Fibroblast of lung (primary cell): ENCODE measurements at regions not wholly inside any gene's neighbourhood (a gene's known extent, or its start where the extent isn't known, plus 50 kb on each side); places are given as distances from the start of the nearest gene placed in this dataset.

Experiments used
- DNase-seq, 2 donors: peaks; one replicate each; pipeline versions ENCODE4 v3.0.0 to v3.0.0-alpha.2; 2010; ENCODE audit warnings: low read depth in 2 of 2
- H2AFZ ChIP-seq: 2 replicates; pipeline ENCODE4 v1.5.1; 2012; ENCODE audit warnings: low read length, control low read depth, inconsistent platforms
- H3K27ac ChIP-seq: 2 replicates; pipeline ENCODE4 v1.5.1; 2011; ENCODE audit warnings: low read length, control low read depth; ENCODE audit not compliant: insufficient read depth
- H3K27me3 ChIP-seq: 2 replicates; pipeline ENCODE4 v1.5.1; 2011; ENCODE audit warnings: mild to moderate bottlenecking, low read length; ENCODE audit not compliant: control insufficient read depth, insufficient read depth
- H3K36me3 ChIP-seq: 2 replicates; pipeline ENCODE4 v1.5.1; 2011; ENCODE audit warnings: low read length; ENCODE audit not compliant: control insufficient read depth, insufficient read depth
- H3K4me1 ChIP-seq: 2 replicates; pipeline ENCODE4 v1.5.1; 2011; ENCODE audit warnings: low read length; ENCODE audit not compliant: control insufficient read depth, insufficient read depth; ENCODE audit errors: extremely low read depth
- H3K4me2 ChIP-seq: 2 replicates; pipeline ENCODE4 v1.5.1; 2011; ENCODE audit warnings: low read length, control low read depth; ENCODE audit not compliant: insufficient read depth; ENCODE audit errors: extremely low read depth
- H3K4me3 ChIP-seq, 4 experiments: fragments of 200-600 bp in 1 of 4; sonication (generic) in 1 of 4; replicated peaks in 1 of 4; 2 replicates each; pipeline ENCODE4 v1.5.1; 2011 to 2016; ENCODE audit warnings: low read length in 4 of 4, low read depth in 3 of 4, mild to moderate bottlenecking in 3 of 4, control low read depth in 2 of 4, inconsistent platforms in 1 of 4, mixed read lengths in 1 of 4; ENCODE audit not compliant: insufficient read depth in 1 of 4; ENCODE audit errors: control extremely low read depth in 1 of 4
- H3K79me2 ChIP-seq: 2 replicates; pipeline ENCODE4 v1.5.1; 2012; ENCODE audit warnings: mild to moderate bottlenecking, low read length, inconsistent platforms; ENCODE audit not compliant: control insufficient read depth, insufficient read depth
- H3K9ac ChIP-seq: 2 replicates; pipeline ENCODE4 v1.5.1; 2011; ENCODE audit warnings: mild to moderate bottlenecking, low read length, control low read depth; ENCODE audit not compliant: insufficient read depth
- H3K9me3 ChIP-seq: 2 replicates; pipeline ENCODE4 v1.5.1; 2012; ENCODE audit warnings: low read depth, low read length; ENCODE audit not compliant: control insufficient read depth, insufficient read depth
- H4K20me1 ChIP-seq: 2 replicates; pipeline ENCODE4 v1.5.1; 2011; ENCODE audit warnings: low read length; ENCODE audit not compliant: control insufficient read depth, insufficient read depth; ENCODE audit errors: extremely low read depth
- EZH2 ChIP-seq: IDR thresholded peaks from 2 replicates; pipeline ENCODE4 v1.5.1; 2012; ENCODE audit warnings: low read length, control low read depth, mild to moderate bottlenecking; ENCODE audit errors: missing control alignments
- TF ChIP-seq, protein P1 (sequence below), 2 donors: IDR thresholded peaks in 1 of 2; conservative IDR thresholded peaks in 1 of 2; 1 replicate in 1 of 2; 2 replicates in 1 of 2; pipeline ENCODE4 v1.5.1; 2011 to 2012; ENCODE audit warnings: low read length in 2 of 2, control low read depth in 1 of 2, inconsistent platforms in 1 of 2, low read depth in 1 of 2, mild to moderate bottlenecking in 1 of 2

DNA sequence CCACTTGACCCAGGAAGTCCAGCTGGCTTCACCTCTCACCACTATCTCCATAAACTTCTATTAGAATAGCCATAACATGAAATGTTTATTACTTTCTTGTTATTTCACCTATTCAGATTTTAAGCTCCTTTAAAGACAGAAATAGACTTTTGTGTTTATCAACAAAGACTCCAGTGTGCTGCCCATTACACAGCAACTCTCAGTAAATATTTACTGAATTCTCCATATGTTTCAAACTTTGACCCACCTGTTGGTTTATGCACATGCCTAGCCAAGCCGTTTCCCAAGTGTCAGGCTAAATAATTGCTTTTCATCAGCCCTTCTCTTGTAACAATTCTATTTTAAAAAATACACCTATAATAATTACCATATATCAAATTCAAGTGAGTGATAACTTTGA lies 242.9 kb upstream of the NEIL3 start:
- no peak overlapping the region for H3K9ac ChIP-seq
- no peak for TF ChIP-seq EZH2
- TF ChIP-seq, protein P1, sequence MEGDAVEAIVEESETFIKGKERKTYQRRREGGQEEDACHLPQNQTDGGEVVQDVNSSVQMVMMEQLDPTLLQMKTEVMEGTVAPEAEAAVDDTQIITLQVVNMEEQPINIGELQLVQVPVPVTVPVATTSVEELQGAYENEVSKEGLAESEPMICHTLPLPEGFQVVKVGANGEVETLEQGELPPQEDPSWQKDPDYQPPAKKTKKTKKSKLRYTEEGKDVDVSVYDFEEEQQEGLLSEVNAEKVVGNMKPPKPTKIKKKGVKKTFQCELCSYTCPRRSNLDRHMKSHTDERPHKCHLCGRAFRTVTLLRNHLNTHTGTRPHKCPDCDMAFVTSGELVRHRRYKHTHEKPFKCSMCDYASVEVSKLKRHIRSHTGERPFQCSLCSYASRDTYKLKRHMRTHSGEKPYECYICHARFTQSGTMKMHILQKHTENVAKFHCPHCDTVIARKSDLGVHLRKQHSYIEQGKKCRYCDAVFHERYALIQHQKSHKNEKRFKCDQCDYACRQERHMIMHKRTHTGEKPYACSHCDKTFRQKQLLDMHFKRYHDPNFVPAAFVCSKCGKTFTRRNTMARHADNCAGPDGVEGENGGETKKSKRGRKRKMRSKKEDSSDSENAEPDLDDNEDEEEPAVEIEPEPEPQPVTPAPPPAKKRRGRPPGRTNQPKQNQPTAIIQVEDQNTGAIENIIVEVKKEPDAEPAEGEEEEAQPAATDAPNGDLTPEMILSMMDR (conservative IDR thresholded peaks at IDR 0.05 in 1 of 2, IDR thresholded peaks at IDR 0.05 in 1 of 2; ENCODE audit: low read depth in 1 of 2, low read length in 2 of 2) = no peak
- no peak overlapping the region for H3K4me2 ChIP-seq
- H3K4me1 ChIP-seq = no peaks in the 10 kb centered on the region
- no peak for DNase-seq
- H2AFZ ChIP-seq = no peak overlapping the region
- no peak overlapping the region for H3K27ac ChIP-seq
- H3K27me3 ChIP-seq = no peaks in the 10 kb centered on the region
- no peaks in the 10 kb centered on the region for H4K20me1 ChIP-seq
- no peaks in the 10 kb centered on the region for H3K79me2 ChIP-seq
- no peaks in the 10 kb centered on the region for H3K9me3 ChIP-seq
- no peak overlapping the region for H3K4me3 ChIP-seq
- no peaks in the 10 kb centered on the region for H3K36me3 ChIP-seq

DNA sequence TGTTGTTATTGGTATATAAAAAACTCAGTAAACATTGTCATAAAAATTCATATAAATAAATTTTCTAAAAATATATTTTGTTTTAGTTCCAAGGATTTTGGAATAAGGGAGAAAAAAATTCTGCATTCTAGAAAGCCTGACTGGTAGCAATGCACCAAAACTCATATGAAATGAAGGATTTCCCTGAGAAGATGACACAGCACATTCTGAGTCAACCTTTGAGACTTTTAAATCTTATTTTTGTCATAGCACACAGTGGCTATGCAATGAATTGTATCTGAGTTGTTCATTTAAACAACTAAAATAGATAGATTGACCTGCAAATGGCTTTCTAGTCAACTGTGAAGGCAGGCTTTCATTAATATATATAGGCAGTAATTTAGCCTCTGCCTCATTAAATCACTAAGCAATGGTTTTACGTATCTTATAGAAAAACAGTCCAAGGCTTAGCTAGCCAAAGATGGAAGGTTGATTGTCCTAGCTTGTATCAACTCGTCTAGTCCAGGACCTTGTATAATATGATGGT lies 239.1 kb upstream of the NEIL3 start:
- H3K9me3 ChIP-seq = no peaks in the 10 kb centered on the region
- H3K27ac ChIP-seq = no peak overlapping the region
- no peak for DNase-seq
- TF ChIP-seq, protein P1 (conservative IDR thresholded peaks at IDR 0.05 in 1 of 2, IDR thresholded peaks at IDR 0.05 in 1 of 2; ENCODE audit: low read depth in 1 of 2, low read length in 2 of 2) = no peak
- no peak for TF ChIP-seq EZH2
- H3K9ac ChIP-seq = no peak overlapping the region
- no peak overlapping the region for H2AFZ ChIP-seq
- no peaks in the 10 kb centered on the region for H3K79me2 ChIP-seq
- H3K27me3 ChIP-seq = no peaks in the 10 kb centered on the region
- no peaks in the 10 kb centered on the region for H3K4me1 ChIP-seq
- no peaks in the 10 kb centered on the region for H3K36me3 ChIP-seq
- no peaks in the 10 kb centered on the region for H4K20me1 ChIP-seq
- no peak overlapping the region for H3K4me3 ChIP-seq
- H3K4me2 ChIP-seq = no peak overlapping the region

DNA sequence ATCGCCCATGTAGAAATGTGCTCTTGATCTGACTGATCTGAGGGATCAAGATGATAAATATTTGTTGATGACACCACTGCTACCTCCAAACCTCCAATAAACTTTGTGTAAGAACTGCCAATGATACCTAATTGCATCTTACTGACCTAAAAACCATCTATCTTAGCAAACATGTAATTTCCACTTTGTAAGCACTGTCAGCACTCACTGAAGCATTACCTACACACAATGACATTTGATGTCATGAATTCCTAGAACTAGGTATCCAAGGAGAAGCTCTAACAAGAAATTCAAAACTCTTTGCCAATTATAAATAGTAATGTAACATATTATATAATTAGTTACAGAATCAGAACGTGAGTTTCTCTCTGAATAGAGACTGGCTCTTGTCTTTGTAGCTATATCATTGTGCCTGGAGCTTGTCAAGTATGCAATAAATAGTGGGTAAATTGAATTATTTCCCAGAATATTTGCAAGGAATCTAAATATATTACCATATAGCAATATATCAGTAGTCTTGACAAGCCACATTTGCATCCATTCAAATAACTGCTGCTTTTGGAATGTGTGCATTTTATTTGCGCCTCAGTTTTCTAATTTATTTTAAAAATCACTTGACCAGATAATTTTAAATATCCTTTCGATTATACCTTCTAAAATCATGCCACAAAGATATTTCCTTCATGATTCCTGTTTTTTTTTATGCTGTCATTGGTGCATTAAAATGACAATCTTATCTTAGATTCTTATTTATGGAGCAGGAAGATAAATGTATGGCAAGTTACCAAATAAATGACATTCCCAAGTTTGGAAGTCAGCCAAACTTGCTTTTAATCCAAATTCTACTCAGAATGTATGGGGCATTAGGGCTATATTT lies 232.3 kb upstream of the NEIL3 start:
- Histone ChIP-seq H3K4me3 (no peak overlapping the region), H3K9me3 (no peaks in the 10 kb centered on the region), H3K4me1 (no peaks in the 10 kb centered on the region), H4K20me1 (no peaks in the 10 kb centered on the region), H3K36me3 (no peaks in the 10 kb centered on the region), H3K4me2 (no peak overlapping the region), H3K9ac (no peak overlapping the region), H3K79me2 (no peaks in the 10 kb centered on the region), H3K27me3 (no peaks in the 10 kb centered on the region), H3K27ac (no peak overlapping the region), H2AFZ (no peak overlapping the region)
- DNase-seq = no peak
- TF ChIP-seq EZH2 = no peak
- TF ChIP-seq, protein P1 (conservative IDR thresholded peaks at IDR 0.05 in 1 of 2, IDR thresholded peaks at IDR 0.05 in 1 of 2; ENCODE audit: low read depth in 1 of 2, low read length in 2 of 2) = no peak
